Hepatocyte (in vitro differentiated cells): ENCODE measurements at regions not wholly inside any gene's neighbourhood (a gene's known extent, or its start where the extent isn't known, plus 50 kb on each side); places are given as distances from the start of the nearest gene placed in this dataset.

Source experiments
- CTCF ChIP-seq: fragments of 200-600 bp; sonication (generic); IDR thresholded peaks from 2 replicates; pipeline ENCODE4 v1.5.1; 2016; ENCODE audit warnings: antibody characterized with exemption, mild to moderate bottlenecking; ENCODE audit not compliant: poor library complexity
- EZH2 ChIP-seq: fragments of 200-600 bp; sonication (generic); IDR thresholded peaks from 2 replicates; pipeline ENCODE4 v1.6.1; 2016; ENCODE audit warnings: antibody characterized with exemption, mild to moderate bottlenecking, borderline replicate concordance
- EZH2phosphoT487 ChIP-seq: fragments of 200-600 bp; sonication (generic); IDR thresholded peaks from one replicate; pipeline ENCODE4 v1.6.1; 2018; ENCODE audit warnings: antibody characterized with exemption, mild to moderate bottlenecking, low read depth, moderate library complexity; ENCODE audit not compliant: unreplicated experiment, severe bottlenecking

GRCh38 chr3:139756529-139757103 is 78.8 kb upstream of the NMNAT3 start:
- no peak for TF ChIP-seq CTCF
- no peak for TF ChIP-seq EZH2
- TF ChIP-seq EZH2phosphoT487 = no peak
